PC-9 (cell line): ENCODE measurements at regions not wholly inside any gene's neighbourhood (a gene's known extent, or its start where the extent isn't known, plus 50 kb on each side); places are given as distances from the start of the nearest gene placed in this dataset.
A peak's percentile ranks its signal among the peaks of the same experiment; 100 is the strongest.

Experiments
- BruUV-seq: library from RNA; stranded (reverse); fragments of 400-500 nt; replicated peaks from 2 replicates; lab custom pipeline; 2021; lab: Mats Ljungman, UMichigan
- CTCF ChIA-PET: fragments of 300-600 bp; sonication (Branson Sonifier 250); formaldehyde crosslinking; loops from one replicate; lab custom pipeline; 2022; ENCODE audit warnings: antibody characterized with exemption; lab: Charles Lee
- POLR2A ChIA-PET: fragments of 300-600 bp; sonication (Branson Sonifier 250); formaldehyde crosslinking; loops from one replicate; lab custom pipeline; 2022; ENCODE audit warnings: antibody characterized with exemption; ENCODE audit not compliant: unreplicated experiment; lab: Charles Lee
- DNase-seq, 2 experiments: peaks; one replicate each; pipeline versions ENCODE4 v3.0.0 to v3.0.0-alpha.2; 2015 to 2022; ENCODE audit warnings: mixed read lengths in 1 of 2
- H2AFZ ChIP-seq: fragments of 200-600 bp; sonication (generic); 2 replicates; pipeline ENCODE4 v1.8.1; 2017; ENCODE audit warnings: antibody characterized with exemption
- H3F3A ChIP-seq: fragments of 200-600 bp; sonication (generic); 2 replicates; pipeline ENCODE4 v1.8.1; 2017; ENCODE audit warnings: antibody characterized with exemption, mild to moderate bottlenecking, low read depth; ENCODE audit not compliant: insufficient read depth
- H3K27ac ChIP-seq: fragments of 200-600 bp; sonication (generic); 2 replicates; pipeline ENCODE4 v1.6.1; 2016; ENCODE audit warnings: mixed run types
- H3K27me3 ChIP-seq: fragments of 200-600 bp; sonication (generic); 2 replicates; pipeline ENCODE4 v1.6.1; 2016; ENCODE audit warnings: low read depth, mixed run types; ENCODE audit not compliant: insufficient read depth
- H3K36me3 ChIP-seq: fragments of 200-600 bp; sonication (generic); 2 replicates; pipeline ENCODE4 v1.6.1; 2016; ENCODE audit warnings: low read depth, mixed run types
- H3K4me1 ChIP-seq: fragments of 200-600 bp; sonication (generic); replicated peaks from 2 replicates; pipeline ENCODE4 v1.6.1; 2016; ENCODE audit warnings: mixed run types; ENCODE audit not compliant: insufficient read depth
- H3K4me2 ChIP-seq: fragments of 200-600 bp; sonication (generic); 2 replicates; pipeline ENCODE4 v1.6.1; 2017; ENCODE audit warnings: mixed run types
- H3K4me3 ChIP-seq: fragments of 200-600 bp; sonication (generic); 2 replicates; pipeline ENCODE4 v1.6.1; 2016; ENCODE audit warnings: mixed run types
- H3K79me2 ChIP-seq: fragments of 200-600 bp; sonication (generic); 2 replicates; pipeline ENCODE4 v1.6.1; 2017; ENCODE audit warnings: low read depth, mixed run types
- H3K9me2 ChIP-seq: fragments of 200-600 bp; sonication (generic); 2 replicates; pipeline ENCODE4 v1.8.1; 2017; ENCODE audit warnings: mild to moderate bottlenecking; ENCODE audit not compliant: insufficient read depth
- H3K9me3 ChIP-seq: fragments of 200-600 bp; sonication (generic); 2 replicates; pipeline ENCODE4 v1.8.1; 2016; ENCODE audit warnings: low read depth; ENCODE audit not compliant: insufficient read depth
- H4K20me1 ChIP-seq: fragments of 200-600 bp; sonication (generic); 2 replicates; pipeline ENCODE4 v1.8.1; 2017; ENCODE audit not compliant: insufficient read depth
- EZH2 ChIP-seq: fragments of 200-600 bp; sonication (generic); IDR thresholded peaks from 2 replicates; pipeline ENCODE4 v1.8.0; 2017; ENCODE audit warnings: antibody characterized with exemption, low read depth
- intact Hi-C: fragments of 100-400 bp; cut with micrococcal nuclease; formaldehyde crosslinking; loops from one replicate; pipeline ENCODE4 v1.10.0; 2022; ENCODE audit not compliant: unreplicated experiment
- TF ChIP-seq, protein P1 (sequence below): fragments of 200-600 bp; sonication (generic); conservative IDR thresholded peaks from 2 replicates; pipeline ENCODE4 v1.6.1; 2017; ENCODE audit warnings: mixed run types, antibody characterized with exemption, mild to moderate bottlenecking, moderate library complexity

DNA sequence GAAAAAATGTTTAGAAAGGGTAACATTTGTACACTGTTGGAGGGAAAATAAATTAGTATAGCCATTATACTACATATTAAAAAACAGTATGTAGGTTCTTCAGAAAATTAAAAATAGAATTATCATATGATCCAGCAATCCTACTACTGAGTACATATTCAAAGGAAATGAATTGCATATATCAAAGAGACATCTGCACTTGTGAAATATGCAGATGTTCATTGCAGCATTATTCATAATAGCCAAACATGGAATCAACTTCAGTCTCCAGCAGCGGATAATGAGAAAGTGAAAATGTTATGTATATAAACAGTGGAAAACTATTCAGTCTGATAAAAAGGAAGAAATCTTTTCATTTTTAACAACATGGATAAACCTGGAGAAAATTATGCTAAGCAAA lies 695.5 kb downstream of the SLCO4C1 start:
- Histone ChIP-seq H4K20me1 (no peaks in the 10 kb centered on the region), H3K27me3 (no peaks in the 10 kb centered on the region), H3K9me2 (no peaks in the 10 kb centered on the region), H3K9me3 (no peaks in the 10 kb centered on the region), H2AFZ (no peak overlapping the region), H3F3A (no peaks in the 10 kb centered on the region), H3K36me3 (no peaks in the 10 kb centered on the region), H3K4me2 (no peak overlapping the region), H3K4me3 (no peak overlapping the region), H3K4me1 (no peaks in the 10 kb centered on the region), H3K27ac (no peak overlapping the region), H3K79me2 (no peaks in the 10 kb centered on the region)
- DNase-seq: no peak
- ChIA-PET CTCF (no interaction called here), POLR2A (no interaction called here)
- BruUV-seq: no TSS peak
- intact Hi-C loops: no loop called here
- TF ChIP-seq EZH2: no peak

DNA sequence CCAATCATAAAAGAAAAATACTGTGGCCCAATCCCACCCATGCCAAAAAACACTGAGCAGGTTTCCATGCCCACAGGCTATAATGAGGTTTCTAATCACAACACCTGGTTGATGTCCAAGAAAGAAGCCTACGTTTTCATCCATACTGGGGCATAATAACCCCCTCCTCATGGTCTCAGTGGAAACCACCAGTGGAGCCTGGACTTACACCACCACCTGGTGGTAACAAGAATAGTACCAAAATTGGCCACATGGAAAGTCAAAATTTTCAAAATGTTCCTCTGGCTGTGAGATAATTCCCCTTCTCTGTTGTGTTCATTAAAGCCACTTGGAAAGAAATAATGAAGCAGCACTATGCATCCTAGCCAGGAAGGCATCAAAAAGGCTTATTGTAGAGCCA lies 687.3 kb upstream of the ST8SIA4 start:
- H3K79me2 ChIP-seq: no peaks in the 10 kb centered on the region
- H3K9me2 ChIP-seq: no peaks in the 10 kb centered on the region
- CTCF ChIA-PET: no interaction called here
- TF ChIP-seq EZH2: no peak
- TF ChIP-seq, protein P1, sequence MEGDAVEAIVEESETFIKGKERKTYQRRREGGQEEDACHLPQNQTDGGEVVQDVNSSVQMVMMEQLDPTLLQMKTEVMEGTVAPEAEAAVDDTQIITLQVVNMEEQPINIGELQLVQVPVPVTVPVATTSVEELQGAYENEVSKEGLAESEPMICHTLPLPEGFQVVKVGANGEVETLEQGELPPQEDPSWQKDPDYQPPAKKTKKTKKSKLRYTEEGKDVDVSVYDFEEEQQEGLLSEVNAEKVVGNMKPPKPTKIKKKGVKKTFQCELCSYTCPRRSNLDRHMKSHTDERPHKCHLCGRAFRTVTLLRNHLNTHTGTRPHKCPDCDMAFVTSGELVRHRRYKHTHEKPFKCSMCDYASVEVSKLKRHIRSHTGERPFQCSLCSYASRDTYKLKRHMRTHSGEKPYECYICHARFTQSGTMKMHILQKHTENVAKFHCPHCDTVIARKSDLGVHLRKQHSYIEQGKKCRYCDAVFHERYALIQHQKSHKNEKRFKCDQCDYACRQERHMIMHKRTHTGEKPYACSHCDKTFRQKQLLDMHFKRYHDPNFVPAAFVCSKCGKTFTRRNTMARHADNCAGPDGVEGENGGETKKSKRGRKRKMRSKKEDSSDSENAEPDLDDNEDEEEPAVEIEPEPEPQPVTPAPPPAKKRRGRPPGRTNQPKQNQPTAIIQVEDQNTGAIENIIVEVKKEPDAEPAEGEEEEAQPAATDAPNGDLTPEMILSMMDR: peak; percentile 44; the same call in 1 of the 2 replicates
- BruUV-seq: no TSS peak
- no peak overlapping the region for H3K4me2 ChIP-seq
- POLR2A ChIA-PET: no interaction called here
- DNase-seq: no peak
- H3F3A ChIP-seq: no peaks in the 10 kb centered on the region
- no peaks in the 10 kb centered on the region for H3K9me3 ChIP-seq
- H3K4me1 ChIP-seq: no peaks in the 10 kb centered on the region
- H3K4me3 ChIP-seq: no peak overlapping the region
- H3K27ac ChIP-seq: no peak overlapping the region
- H3K36me3 ChIP-seq: no peaks in the 10 kb centered on the region
- intact Hi-C loops: no loop called here
- H4K20me1 ChIP-seq: no peaks in the 10 kb centered on the region
- H3K27me3 ChIP-seq: no peaks in the 10 kb centered on the region
- no peak overlapping the region for H2AFZ ChIP-seq

DNA sequence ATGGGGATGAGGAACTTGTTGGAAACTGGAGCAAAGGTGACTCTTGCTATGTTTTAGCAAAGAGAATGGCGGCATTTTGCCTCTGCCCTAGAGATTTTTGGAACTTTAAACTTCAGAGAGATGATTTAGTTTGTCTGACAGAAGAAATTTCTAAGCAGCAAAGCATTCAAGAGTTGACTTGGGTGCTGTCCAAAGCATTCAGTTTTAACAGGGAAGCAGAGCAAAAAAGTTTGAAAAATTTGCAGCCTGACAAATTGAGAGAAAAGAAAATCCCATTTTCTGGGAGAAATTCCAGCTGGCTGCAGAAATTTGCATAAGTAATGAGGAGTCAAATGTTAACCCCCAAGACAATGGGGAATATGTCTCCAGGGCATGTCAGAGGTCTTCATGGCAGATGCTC lies 682.3 kb upstream of the ST8SIA4 start:
- TF ChIP-seq, protein P1: no peak
- no peak for TF ChIP-seq EZH2
- H3K9me3 ChIP-seq: no peaks in the 10 kb centered on the region
- no peak for DNase-seq
- POLR2A ChIA-PET: no interaction called here
- intact Hi-C loops: no loop called here
- no peaks in the 10 kb centered on the region for H3F3A ChIP-seq
- H3K27me3 ChIP-seq: no peaks in the 10 kb centered on the region
- no peak overlapping the region for H3K4me3 ChIP-seq
- H3K36me3 ChIP-seq: no peaks in the 10 kb centered on the region
- BruUV-seq: no TSS peak
- H4K20me1 ChIP-seq: no peaks in the 10 kb centered on the region; the same call in 1 of the 2 replicates
- H3K27ac ChIP-seq: no peak overlapping the region
- H3K4me2 ChIP-seq: no peak overlapping the region
- H3K79me2 ChIP-seq: no peaks in the 10 kb centered on the region
- no peaks in the 10 kb centered on the region for H3K9me2 ChIP-seq
- no peak overlapping the region for H2AFZ ChIP-seq
- no peaks in the 10 kb centered on the region for H3K4me1 ChIP-seq
- CTCF ChIA-PET: no interaction called here

- Histone ChIP-seq H3K79me2 (no peaks in the 10 kb centered on the region), H3K4me3 (no peak overlapping the region), H4K20me1 (no peaks in the 10 kb centered on the region; the same call in 1 of the 2 replicates), H3K27me3 (no peaks in the 10 kb centered on the region), H3K9me3 (no peaks in the 10 kb centered on the region), H3K4me1 (no peaks in the 10 kb centered on the region), H3K4me2 (no peak overlapping the region), H3K9me2 (no peaks in the 10 kb centered on the region), H3K27ac (no peak overlapping the region), H2AFZ (no peak overlapping the region), H3K36me3 (no peaks in the 10 kb centered on the region), H3F3A (no peaks in the 10 kb centered on the region)
- TF ChIP-seq, protein P1: no peak
- TF ChIP-seq EZH2: no peak
- no peak for DNase-seq
- POLR2A ChIA-PET: no interaction called here
- intact Hi-C loops: no loop called here
- CTCF ChIA-PET: no interaction called here
- BruUV-seq: no TSS peak
These were observed 677.5 kb upstream of the ST8SIA4 start for GRCh38 chr5:101580591-101580990.
